GM23338 (cell line): ENCODE measurements at regions not wholly inside any gene's neighbourhood (a gene's known extent, or its start where the extent isn't known, plus 50 kb on each side); places are given as distances from the start of the nearest gene placed in this dataset.

Experiments used
- ATAC-seq: fragments of 200-7000 bp; cut with Tn5 transposase; 3 replicates; pipeline ENCODE4 v1.9.1; 2020
- DNase-seq: peaks from one replicate; pipeline ENCODE4 v3.0.0-alpha.2; 2015; ENCODE audit warnings: low spot score
- H2AFZ ChIP-seq: fragments of 200-600 bp; sonication (generic); 2 replicates; pipeline ENCODE4 v1.8.0; 2016; ENCODE audit warnings: antibody characterized with exemption, mild to moderate bottlenecking, moderate library complexity
- H3F3A ChIP-seq: fragments of 200-600 bp; sonication (generic); replicated peaks from 2 replicates; pipeline ENCODE4 v1.8.0; 2017; ENCODE audit warnings: antibody characterized with exemption, mixed run types, low read depth
- H3K27ac ChIP-seq: fragments of 200-600 bp; sonication (generic); 2 replicates; pipeline ENCODE4 v1.6.1; 2016; ENCODE audit warnings: low read depth
- H3K27me3 ChIP-seq: fragments of 200-600 bp; sonication (generic); 2 replicates; pipeline ENCODE4 v1.8.0; 2016; ENCODE audit warnings: mild to moderate bottlenecking, mixed run types, moderate library complexity; ENCODE audit not compliant: insufficient read depth
- H3K36me3 ChIP-seq: fragments of 200-600 bp; sonication (generic); 2 replicates; pipeline ENCODE4 v1.8.0; 2016; ENCODE audit warnings: mild to moderate bottlenecking; ENCODE audit not compliant: insufficient read depth
- H3K4me1 ChIP-seq: fragments of 200-600 bp; sonication (generic); 2 replicates; pipeline ENCODE4 v1.8.0; 2016; ENCODE audit warnings: mild to moderate bottlenecking, moderate library complexity; ENCODE audit not compliant: insufficient read depth
- H3K4me2 ChIP-seq: fragments of 200-600 bp; sonication (generic); 2 replicates; pipeline ENCODE4 v1.7.1; 2017; ENCODE audit warnings: mixed run types
- H3K4me3 ChIP-seq: fragments of 200-600 bp; sonication (generic); 2 replicates; pipeline ENCODE4 v1.6.1; 2016; ENCODE audit warnings: mixed run types
- H3K79me2 ChIP-seq: fragments of 200-600 bp; sonication (generic); replicated peaks from 2 replicates; pipeline ENCODE4 v1.8.0; 2017; ENCODE audit warnings: mild to moderate bottlenecking; ENCODE audit not compliant: insufficient read depth
- H3K9me2 ChIP-seq: fragments of 200-600 bp; sonication (generic); 2 replicates; pipeline ENCODE4 v1.8.0; 2017; ENCODE audit not compliant: insufficient read depth
- H4K20me1 ChIP-seq: fragments of 200-600 bp; sonication (generic); replicated peaks from 2 replicates; pipeline ENCODE4 v1.8.0; 2017; ENCODE audit warnings: mild to moderate bottlenecking; ENCODE audit not compliant: insufficient read depth
- H3K27ac Mint-ChIP-seq: 2 replicates; pipeline ENCODE4 v1.8.0; 2020; ENCODE audit warnings: inconsistent platforms, mild to moderate bottlenecking, moderate library complexity, mixed read lengths
- H3K27me3 Mint-ChIP-seq: 3 replicates; pipeline ENCODE4 v1.8.0; 2022; ENCODE audit warnings: low read depth, mild to moderate bottlenecking, moderate library complexity, mixed read lengths, inconsistent platforms; ENCODE audit not compliant: insufficient read depth, poor library complexity
- H3K36me3 Mint-ChIP-seq: 3 replicates; pipeline ENCODE4 v1.8.0; 2021; ENCODE audit warnings: low read depth, mild to moderate bottlenecking, inconsistent platforms, moderate library complexity, mixed read lengths
- H3K4me1 Mint-ChIP-seq: 3 replicates; pipeline ENCODE4 v1.8.0; 2020; ENCODE audit warnings: mild to moderate bottlenecking, inconsistent platforms, mixed read lengths
- H3K4me3 Mint-ChIP-seq: 3 replicates; pipeline ENCODE4 v1.8.0; 2021; ENCODE audit warnings: moderate library complexity, mild to moderate bottlenecking, inconsistent platforms, mixed read lengths
- H3K9me3 Mint-ChIP-seq: 3 replicates; pipeline ENCODE4 v1.8.0; 2020; ENCODE audit warnings: moderate library complexity, mild to moderate bottlenecking, inconsistent platforms, mixed read lengths
- CREB1 ChIP-seq: fragments of 250-450 bp; sonication (Bioruptor Pico); IDR thresholded peaks from 2 replicates; pipeline ENCODE4 v1.5.0; 2020; ENCODE audit warnings: low read depth, mild to moderate bottlenecking, moderate library complexity
- CTCF ChIP-seq, 2 experiments: fragments of 200-600 bp in 1 of 2; sonication (generic) in 1 of 2; conservative IDR thresholded peaks; 2 replicates each; pipeline versions ENCODE4 v1.5.1 to v1.6.1; 2016 to 2017; ENCODE audit warnings: antibody characterized with exemption in 2 of 2, low read depth in 2 of 2, mild to moderate bottlenecking in 2 of 2, moderate library complexity in 1 of 2
- ETS1 ChIP-seq: IDR thresholded peaks from 2 replicates; pipeline ENCODE4 v1.6.1; 2016; ENCODE audit warnings: antibody characterized with exemption
- EZH2 ChIP-seq: fragments of 200-600 bp; sonication (generic); IDR thresholded peaks from one replicate; pipeline ENCODE4 v1.8.0; 2017; ENCODE audit warnings: antibody characterized with exemption, mild to moderate bottlenecking, low read depth; ENCODE audit not compliant: unreplicated experiment
- EZH2phosphoT487 ChIP-seq: fragments of 200-600 bp; sonication (generic); IDR thresholded peaks from one replicate; pipeline ENCODE4 v1.8.1; 2018; ENCODE audit warnings: antibody characterized with exemption; ENCODE audit not compliant: unreplicated experiment
- JUNB ChIP-seq: IDR thresholded peaks from one replicate; pipeline ENCODE4 v1.6.1; 2016; ENCODE audit warnings: antibody characterized with exemption; ENCODE audit not compliant: unreplicated experiment
- NANOG ChIP-seq: IDR thresholded peaks from 2 replicates; pipeline ENCODE4 v1.6.1; 2016; ENCODE audit warnings: antibody characterized with exemption, borderline replicate concordance
- POLR2AphosphoS5 ChIP-seq: IDR thresholded peaks from 2 replicates; pipeline ENCODE4 v1.6.1; 2016; ENCODE audit warnings: antibody characterized with exemption, low read depth
- REST ChIP-seq: IDR thresholded peaks from one replicate; pipeline ENCODE4 v1.6.1; 2018; ENCODE audit warnings: antibody characterized with exemption; ENCODE audit not compliant: unreplicated experiment
- STAT1 ChIP-seq: IDR thresholded peaks from one replicate; pipeline ENCODE4 v1.6.1; 2016; ENCODE audit warnings: antibody characterized with exemption; ENCODE audit not compliant: unreplicated experiment
- ZNF114 ChIP-seq: fragments of 250-450 bp; sonication (Bioruptor Pico); IDR thresholded peaks from 2 replicates; pipeline ENCODE4 v1.5.0; 2020; ENCODE audit warnings: mild to moderate bottlenecking, moderate library complexity
- ZNF331 ChIP-seq: fragments of 250-450 bp; sonication (Bioruptor Pico); IDR thresholded peaks from 2 replicates; pipeline ENCODE4 v1.5.0; 2020; ENCODE audit warnings: low read depth, mild to moderate bottlenecking, moderate library complexity
- ZNF462 ChIP-seq: fragments of 250-450 bp; sonication (Bioruptor Pico); IDR thresholded peaks from 2 replicates; pipeline ENCODE4 v1.5.0; 2020; ENCODE audit warnings: mild to moderate bottlenecking, moderate library complexity

GRCh38 chr3:62987721-62988120 is 112.5 kb upstream of the CADPS start:
- H3K9me3 Mint-ChIP-seq, result no peaks in the 10 kb centered on the region
- Histone ChIP-seq H3K4me2 (no peak overlapping the region), H3K4me1 (peaks cover 13% of the 10 kb centered on the region; the same call in 1 of the 2 replicates), H3K36me3 (no peaks in the 10 kb centered on the region; the same call in 1 of the 2 replicates), H3K4me3 (no peak overlapping the region), H2AFZ (no peak overlapping the region), H3K27ac (no peak overlapping the region), H3K27me3 (no peaks in the 10 kb centered on the region), H3F3A (no peaks in the 10 kb centered on the region), H4K20me1 (no peaks in the 10 kb centered on the region), H3K9me2 (no peaks in the 10 kb centered on the region; the same call in 1 of the 2 replicates), H3K79me2 (no peaks in the 10 kb centered on the region)
- no peak overlapping the region for H3K27ac Mint-ChIP-seq
- H3K4me3 Mint-ChIP-seq, result no peak overlapping the region
- DNase-seq (no peak), ATAC-seq (no peak)
- no peaks in the 10 kb centered on the region for H3K27me3 Mint-ChIP-seq
- peaks cover 46% of the 10 kb centered on the region for H3K4me1 Mint-ChIP-seq
- TF ChIP-seq ZNF462 (CRISPR knock-in tag) (no peak), ZNF114 (CRISPR knock-in tag) (no peak), CTCF (conservative IDR thresholded peaks at IDR 0.05; ENCODE audit: low read depth in 2 of 2) (no peak), JUNB (no peak), EZH2phosphoT487 (no peak), STAT1 (no peak), ZNF331 (CRISPR knock-in tag) (no peak), EZH2 (no peak), CREB1 (no peak), NANOG (no peak), POLR2AphosphoS5 (no peak), REST (no peak), ETS1 (no peak)
- peaks cover 13% of the 10 kb centered on the region; the same call in 2 of the 3 replicates for H3K36me3 Mint-ChIP-seq
